Astrocyte of the hippocampus (primary cell): ENCODE measurements at regions not wholly inside any gene's neighbourhood (a gene's known extent, or its start where the extent isn't known, plus 50 kb on each side); places are given as distances from the start of the nearest gene placed in this dataset.

ENCODE experiments used
- DNase-seq: peaks from one replicate; pipeline ENCODE4 v3.0.0; 2011; ENCODE audit warnings: low read depth, low spot score

DNA sequence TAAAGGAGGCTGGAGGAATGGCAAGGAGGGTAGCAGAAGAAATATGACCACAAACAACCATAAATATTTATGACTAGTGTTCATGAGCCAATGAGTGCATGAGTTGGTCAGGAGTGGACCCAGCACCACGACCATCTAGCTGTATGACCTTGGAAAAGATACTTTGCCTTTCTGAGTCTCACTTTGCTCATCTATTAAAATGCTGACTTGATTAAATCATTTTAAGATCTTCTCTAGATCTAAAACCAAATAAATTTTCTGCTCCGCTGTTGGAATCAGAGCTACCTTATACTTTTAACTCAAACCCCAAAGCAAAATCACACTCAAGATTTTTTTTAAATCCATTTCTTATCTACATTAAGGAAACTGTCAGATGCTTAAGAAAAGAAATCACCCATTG lies 207.0 kb downstream of the GPAM start:
- no peak for DNase-seq

DNA sequence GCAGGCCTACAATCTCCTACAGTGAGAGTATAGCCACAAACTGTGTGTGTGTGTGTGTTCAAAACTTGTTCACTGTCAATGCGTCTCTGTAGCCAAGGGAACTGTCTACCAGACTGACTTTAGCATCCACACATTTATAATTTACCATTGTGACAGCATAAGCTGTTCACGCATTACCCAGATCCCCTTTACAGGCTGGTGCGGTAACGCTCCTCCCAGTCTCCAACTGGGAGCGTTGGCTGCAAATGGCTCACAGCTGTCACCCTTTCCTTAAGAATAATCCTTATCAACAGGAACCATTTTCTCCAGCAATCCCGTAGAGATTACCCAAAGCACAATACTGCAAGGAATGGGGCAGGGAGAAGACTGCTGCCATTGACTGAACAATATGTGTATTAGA lies 199.5 kb downstream of the GPAM start:
- no peak for DNase-seq

- no peak for DNase-seq
Measured at GRCh38 chr10:111986079-111986478, 197.5 kb downstream of the GPAM start.

- no peak for DNase-seq
Measured at GRCh38 chr10:111988646-111989045, 194.9 kb downstream of the GPAM start.

DNA sequence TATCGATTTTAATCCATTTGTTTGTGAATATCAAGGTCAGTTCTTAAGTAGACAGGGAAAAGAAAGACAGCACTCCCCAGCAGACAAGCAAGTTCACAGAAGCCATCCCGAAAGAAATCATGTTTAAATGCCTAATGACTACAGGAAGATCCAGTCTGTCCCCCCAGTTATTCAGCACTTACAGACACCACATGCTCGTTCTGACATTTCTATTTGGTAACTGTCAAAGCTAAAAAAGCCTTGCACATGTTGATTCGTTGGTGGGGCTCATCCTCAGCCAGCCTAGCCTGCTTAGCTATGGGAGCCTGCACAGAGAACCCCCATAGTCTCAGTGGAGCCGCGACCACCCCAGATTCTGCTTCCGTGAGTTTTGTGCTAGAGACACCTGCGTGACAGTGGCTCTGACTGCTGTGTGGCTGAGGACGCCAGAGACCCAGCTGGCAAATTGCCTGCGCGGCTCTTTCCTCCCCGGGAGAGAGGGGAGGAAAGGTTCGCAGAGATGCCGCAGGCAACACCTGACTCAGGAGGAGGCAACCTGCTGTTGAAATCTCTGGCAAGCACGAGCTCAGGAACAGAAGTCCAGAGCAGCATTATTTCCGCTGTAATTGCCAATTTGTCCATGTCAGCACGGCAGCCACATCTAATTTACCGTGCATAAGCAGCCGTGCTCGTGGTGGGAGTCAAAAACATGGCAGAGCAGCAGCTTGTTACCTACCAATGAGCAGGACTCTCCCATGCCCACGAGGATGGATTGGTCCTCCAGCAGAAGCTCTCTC lies 194.2 kb downstream of the GPAM start:
- DNase-seq, result no peak

- DNase-seq, result no peak
Measured at GRCh38 chr10:111990734-111991133, 192.8 kb downstream of the GPAM start.

DNA sequence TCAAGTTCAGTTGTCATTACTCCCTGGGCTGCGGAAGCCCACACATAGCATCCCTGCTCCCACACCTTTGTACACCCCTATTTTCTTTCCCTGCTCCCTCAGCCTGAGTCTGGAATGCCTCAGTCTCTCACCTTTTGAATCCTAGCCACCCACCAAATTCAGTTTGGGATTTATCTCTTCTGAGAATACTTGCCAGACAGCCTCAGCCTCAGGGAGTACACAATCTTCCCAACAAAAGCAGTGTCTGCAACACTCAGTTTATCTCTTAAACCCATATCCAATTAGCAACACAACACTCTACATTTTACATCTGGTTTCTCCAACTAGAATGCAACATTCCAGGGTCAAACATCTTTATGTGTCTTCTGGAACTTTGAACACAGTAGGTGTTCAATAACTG lies 190.2 kb downstream of the GPAM start:
- DNase-seq, result no peak

- DNase-seq, result no peak
Measured at GRCh38 chr10:111993872-111994426, 189.6 kb downstream of the GPAM start.

GRCh38 chr10:111996103-111996502 lies 187.5 kb downstream of the GPAM start:
- DNase-seq, result no peak

DNA sequence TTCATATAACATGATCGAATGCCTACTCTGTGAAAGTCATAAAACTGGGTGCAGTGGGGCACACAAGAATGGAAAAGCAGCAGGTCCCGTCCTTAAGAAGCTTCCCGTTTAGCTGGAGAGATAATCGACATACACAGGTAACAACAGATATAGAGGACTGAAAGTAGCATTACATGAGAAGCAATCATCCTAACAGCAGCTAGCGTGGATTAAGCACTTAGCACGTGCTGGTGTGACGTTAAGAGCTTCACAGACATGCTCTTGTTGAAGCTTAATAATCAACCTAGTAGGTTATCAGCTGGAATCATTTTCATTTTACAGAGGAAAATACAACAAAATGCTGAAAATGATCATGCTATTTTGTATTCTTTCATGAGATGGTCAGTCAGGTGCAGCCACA lies 184.8 kb downstream of the GPAM start:
- DNase-seq, result no peak

GRCh38 chr10:111999205-111999914 lies 184.2 kb downstream of the GPAM start:
- no peak for DNase-seq

DNA sequence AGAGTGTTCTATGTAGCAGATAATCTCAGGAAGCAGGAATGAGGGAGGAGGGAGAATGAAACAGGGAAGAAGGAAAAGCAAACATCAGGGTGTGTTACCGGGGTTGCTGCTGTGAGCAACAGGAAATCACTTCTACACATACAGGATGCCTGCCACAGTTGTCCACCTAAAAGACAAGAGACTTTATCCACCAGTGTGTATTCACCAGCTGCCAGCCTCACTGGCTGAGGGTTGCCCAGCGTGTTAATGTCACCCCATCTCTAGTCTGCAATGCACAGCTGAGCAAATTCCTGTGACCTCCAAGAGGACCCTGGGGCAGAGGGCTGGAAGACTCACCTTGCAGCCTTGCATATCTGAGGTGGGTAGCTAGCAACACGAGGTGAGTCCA lies 183.7 kb downstream of the GPAM start:
- DNase-seq, result no peak

GRCh38 chr10:112000466-112000865 lies 183.1 kb downstream of the GPAM start:
- DNase-seq, result peak; percentile 7

- DNase-seq, result no peak
Measured at GRCh38 chr10:112002206-112002605, 181.4 kb downstream of the GPAM start.

DNA sequence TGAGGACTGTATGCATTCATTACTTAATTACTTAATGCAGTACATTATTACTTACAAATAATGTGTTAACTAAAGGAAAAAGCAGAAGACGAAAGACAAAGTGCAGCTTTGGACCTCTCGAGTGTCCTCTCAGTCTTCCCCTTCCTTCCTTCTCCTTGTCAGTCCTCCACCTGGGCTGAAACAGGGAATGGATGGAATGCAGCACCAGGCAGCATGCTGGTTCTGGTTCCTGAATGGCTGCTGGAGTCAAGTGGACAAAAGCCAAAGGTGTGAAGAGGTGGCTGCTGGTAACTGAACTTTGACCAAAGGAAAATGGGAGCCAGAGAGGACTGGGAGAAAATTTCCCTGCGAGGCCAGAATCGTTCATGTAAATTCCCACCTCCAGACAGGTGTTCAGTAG lies 179.5 kb downstream of the GPAM start:
- no peak for DNase-seq

GRCh38 chr10:112005044-112005443 lies 178.5 kb downstream of the GPAM start:
- no peak for DNase-seq

- no peak for DNase-seq
Measured at GRCh38 chr10:112006407-112006806, 177.2 kb downstream of the GPAM start.

GRCh38 chr10:112006831-112007230 lies 176.7 kb downstream of the GPAM start:
- DNase-seq, result no peak

DNA sequence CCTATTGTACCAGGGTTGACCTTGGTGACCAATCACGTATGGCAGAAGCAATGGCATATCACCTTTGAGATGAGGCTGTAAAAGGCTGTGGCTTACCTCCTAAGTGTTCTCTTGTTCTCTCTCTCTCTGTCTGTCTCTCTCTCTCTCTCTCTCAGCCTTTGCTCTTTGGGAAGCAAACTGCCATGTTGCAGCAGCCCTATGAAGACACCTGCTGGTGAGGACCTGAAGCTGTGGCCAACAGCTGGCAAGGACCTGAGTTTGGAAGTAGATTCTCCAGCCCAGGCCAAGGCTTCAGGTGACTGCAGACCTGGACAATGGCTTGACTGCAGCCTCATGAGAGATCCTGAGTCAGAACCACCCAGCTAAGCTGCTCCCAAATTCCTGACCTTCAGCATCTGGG lies 161.4 kb downstream of the GPAM start:
- DNase-seq, result no peak

DNA sequence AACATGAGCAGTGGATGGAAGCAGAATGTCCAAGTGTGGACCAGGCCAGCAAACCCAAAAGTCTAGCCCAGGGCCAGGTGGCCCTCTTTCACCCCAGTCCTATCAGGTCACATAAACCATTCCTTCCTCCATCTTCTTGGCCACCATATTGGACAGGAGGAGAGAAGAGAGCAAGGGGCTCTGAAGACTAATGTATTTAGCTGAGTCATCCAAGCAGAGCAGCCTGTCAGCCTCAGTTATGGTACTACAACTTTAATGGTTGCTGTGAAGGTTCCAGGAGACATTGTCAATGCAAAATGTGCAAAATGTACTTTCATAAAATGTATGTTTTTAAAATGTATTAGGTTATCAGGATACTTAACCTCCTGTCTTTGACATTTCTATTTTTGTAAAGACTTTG lies 159.5 kb downstream of the GPAM start:
- DNase-seq, result no peak

DNA sequence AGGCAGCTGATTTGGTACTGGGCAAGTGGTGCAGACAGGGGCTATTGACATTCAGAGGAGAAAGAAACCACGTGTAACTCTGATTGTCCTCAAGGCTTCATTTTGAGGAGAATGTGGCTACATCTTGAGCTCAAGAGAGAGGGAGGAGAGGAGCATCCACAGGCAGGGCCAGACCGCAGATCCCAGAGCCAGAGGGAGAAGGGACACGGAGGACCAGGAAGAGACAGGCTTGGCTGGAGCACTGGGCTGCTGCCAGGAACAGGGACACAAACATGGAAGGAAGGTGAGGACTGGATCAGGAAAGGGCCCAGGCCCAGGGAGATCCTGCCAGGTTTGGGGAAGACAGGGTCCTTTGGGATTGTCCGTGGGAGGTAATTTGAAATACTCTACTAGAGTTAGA lies 158.3 kb downstream of the GPAM start:
- no peak for DNase-seq

- DNase-seq, result no peak
Measured at GRCh38 chr10:112026438-112026837, 157.1 kb downstream of the GPAM start.

GRCh38 chr10:112027731-112028280 lies 155.8 kb downstream of the GPAM start:
- no peak for DNase-seq
